A549 (cell line): ENCODE measurements at regions not wholly inside any gene's neighbourhood (a gene's known extent, or its start where the extent isn't known, plus 50 kb on each side); places are given as distances from the start of the nearest gene placed in this dataset.

Experiments used
- ATAC-seq, 2 experiments: fragments of 200-7000 bp in 1 of 2; fragments of >200 bp in 1 of 2; cut with Nextera tagmentation in 1 of 2; cut with Tn5 transposase in 1 of 2; 3 replicates each; pipeline versions ENCODE4 v1.8.0 to v1.9.1; 2018 to 2020; ENCODE audit warnings: mild to moderate bottlenecking in 1 of 2, moderate library complexity in 1 of 2
- CTCF ChIA-PET: fragments of 300-600 bp; sonication (Branson Sonifier 250); formaldehyde crosslinking; extraction: SDS; loops from one replicate; lab custom pipeline; 2021; ENCODE audit warnings: antibody characterized with exemption, inconsistent platforms; lab: Yijun Ruan, JAX
- POLR2A ChIA-PET: fragments of 350-600 bp; formaldehyde crosslinking; extraction: SDS; loops from one replicate; lab custom pipeline; 2021; ENCODE audit warnings: antibody characterized with exemption, inconsistent platforms; lab: Yijun Ruan, JAX
- DNase-seq, 2 experiments: peaks; one replicate each; pipeline versions ENCODE4 v3.0.0 to v3.0.0-alpha.2; 2011 to 2016; ENCODE audit warnings: low read depth in 1 of 2, low spot score in 1 of 2
- FAIRE-seq: peaks from 2 replicates; lab custom pipeline; 2011; peaks lifted over from hg19 to GRCh38; lab: Jason Lieb, UNC
- H3K27ac ChIP-seq, 2 experiments: fragments of >200 bp; sonication (Bioruptor Twin); formaldehyde crosslinking; 3 replicates each; pipeline ENCODE4 v1.5.1; 2016 to 2017
- H3K4me1 ChIP-seq: fragments of >200 bp; sonication (Bioruptor Twin); formaldehyde crosslinking; 3 replicates; pipeline ENCODE4 v1.6.1; 2016
- H3K4me2 ChIP-seq: fragments of >200 bp; sonication (Bioruptor Twin); formaldehyde crosslinking; 3 replicates; pipeline ENCODE4 v1.6.1; 2016
- H3K4me3 ChIP-seq: fragments of >200 bp; sonication (Bioruptor Twin); formaldehyde crosslinking; 3 replicates; pipeline ENCODE4 v1.5.1; 2016
- H3K9me3 ChIP-seq: fragments of >200 bp; sonication (Bioruptor Twin); formaldehyde crosslinking; 3 replicates; pipeline ENCODE4 v1.6.1; 2016
- CHD2 ChIP-seq: fragments of 150-350 bp; IDR thresholded peaks from 2 replicates; pipeline ENCODE4 v1.6.1; 2014; ENCODE audit warnings: low read length; ENCODE audit not compliant: partially characterized antibody
- EHMT2 ChIP-seq: fragments of 200-600 bp; sonication (generic); IDR thresholded peaks from 2 replicates; pipeline ENCODE4 v1.6.1; 2016; ENCODE audit warnings: antibody characterized with exemption, low read depth, mild to moderate bottlenecking, moderate library complexity
- ESRRA ChIP-seq: fragments of 150-350 bp; IDR thresholded peaks from 2 replicates; pipeline ENCODE4 v1.6.1; 2014; ENCODE audit warnings: mild to moderate bottlenecking, low read length, borderline replicate concordance
- HOXA7 ChIP-seq: fragments of 250-450 bp; sonication (Bioruptor Pico); IDR thresholded peaks from 2 replicates; pipeline ENCODE4 v1.5.0; 2020; ENCODE audit warnings: mild to moderate bottlenecking, moderate library complexity
- KDM1A ChIP-seq: fragments of 200-600 bp; sonication (generic); IDR thresholded peaks from 2 replicates; pipeline ENCODE4 v1.6.1; 2016; ENCODE audit warnings: low read depth, mild to moderate bottlenecking
- MAZ ChIP-seq: fragments of 150-350 bp; IDR thresholded peaks from 2 replicates; pipeline ENCODE4 v1.6.1; 2014; ENCODE audit warnings: antibody characterized with exemption, low read depth, low read length, borderline replicate concordance
- PHF8 ChIP-seq: fragments of 200-600 bp; sonication (generic); IDR thresholded peaks from 2 replicates; pipeline ENCODE4 v1.6.1; 2016; ENCODE audit warnings: low read depth, mild to moderate bottlenecking, antibody characterized with exemption, moderate library complexity, borderline replicate concordance
- POLR2AphosphoS2 ChIP-seq: conservative IDR thresholded peaks from 2 replicates; pipeline ENCODE4 v1.6.1; 2012; ENCODE audit warnings: low read length, improper control_type of control experiment, inconsistent platforms
- RAD21 ChIP-seq, 2 experiments: fragments of >200 bp in 1 of 2; sonication (Bioruptor Twin) in 1 of 2; formaldehyde crosslinking in 1 of 2; IDR thresholded peaks in 1 of 2; conservative IDR thresholded peaks in 1 of 2; 2 replicates in 1 of 2; 3 replicates in 1 of 2; pipeline ENCODE4 v1.6.1; 2012 to 2018; ENCODE audit warnings: inconsistent platforms in 1 of 2
- RNF2 ChIP-seq: fragments of 200-600 bp; sonication (generic); IDR thresholded peaks from 2 replicates; pipeline ENCODE4 v1.6.1; 2016; ENCODE audit warnings: low read depth, mild to moderate bottlenecking, antibody characterized with exemption, moderate library complexity, borderline replicate concordance
- SMC3 ChIP-seq: fragments of >200 bp; sonication (Bioruptor Twin); formaldehyde crosslinking; IDR thresholded peaks from 3 replicates; pipeline ENCODE4 v1.6.1; 2018; ENCODE audit warnings: inconsistent platforms
- WGBS: methylation state at CpG from one replicate; pipeline ENCODE4 v1.1.6; 2017; ENCODE audit errors: missing lambda C conversion rate; 5-methylcytosine and 5-hydroxymethylcytosine counted together
- TF ChIP-seq, protein P1 (sequence below): fragments of >200 bp; sonication (Bioruptor Twin); formaldehyde crosslinking; IDR thresholded peaks from 3 replicates; pipeline ENCODE4 v1.5.1; 2016
- TF ChIP-seq, protein P2 (sequence below): fragments of 200-600 bp; sonication (generic); IDR thresholded peaks from 2 replicates; pipeline ENCODE4 v1.6.1; 2016; ENCODE audit warnings: antibody characterized with exemption, mild to moderate bottlenecking, moderate library complexity
- TF ChIP-seq, protein P3 (sequence below): fragments of 150-350 bp; IDR thresholded peaks from 2 replicates; pipeline ENCODE4 v1.6.1; 2014; ENCODE audit warnings: low read depth, mild to moderate bottlenecking, low read length

DNA sequence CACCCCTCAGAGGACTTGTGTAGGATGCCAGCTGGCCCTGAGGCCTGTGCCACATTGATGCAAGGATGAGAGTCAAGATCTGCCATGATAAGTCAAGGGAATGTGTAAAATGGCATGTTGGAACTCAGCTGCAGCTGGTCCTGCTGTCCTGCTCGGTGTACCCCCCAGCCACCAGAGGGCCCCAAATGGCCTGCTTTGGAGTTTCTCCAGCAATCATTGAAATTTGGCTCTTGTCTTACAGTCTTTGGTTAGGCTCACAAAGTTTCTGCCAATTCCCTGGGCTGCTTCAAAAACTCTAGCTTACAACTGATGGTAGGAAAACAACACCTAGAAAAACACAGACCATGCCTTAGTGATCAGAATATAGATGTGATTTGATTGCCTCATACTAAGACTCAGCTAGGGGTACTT is 76.8 kb downstream of the HSD17B6 start:
- H3K9me3 ChIP-seq = no peaks in the 10 kb centered on the region
- peak; percentile 97 for TF ChIP-seq SMC3
- peak; percentile 94 to 98 for TF ChIP-seq RAD21 (conservative IDR thresholded peaks at IDR 0.05 in 1 of 2, IDR thresholded peaks at IDR 0.05 in 1 of 2)
- TF ChIP-seq, protein P1, sequence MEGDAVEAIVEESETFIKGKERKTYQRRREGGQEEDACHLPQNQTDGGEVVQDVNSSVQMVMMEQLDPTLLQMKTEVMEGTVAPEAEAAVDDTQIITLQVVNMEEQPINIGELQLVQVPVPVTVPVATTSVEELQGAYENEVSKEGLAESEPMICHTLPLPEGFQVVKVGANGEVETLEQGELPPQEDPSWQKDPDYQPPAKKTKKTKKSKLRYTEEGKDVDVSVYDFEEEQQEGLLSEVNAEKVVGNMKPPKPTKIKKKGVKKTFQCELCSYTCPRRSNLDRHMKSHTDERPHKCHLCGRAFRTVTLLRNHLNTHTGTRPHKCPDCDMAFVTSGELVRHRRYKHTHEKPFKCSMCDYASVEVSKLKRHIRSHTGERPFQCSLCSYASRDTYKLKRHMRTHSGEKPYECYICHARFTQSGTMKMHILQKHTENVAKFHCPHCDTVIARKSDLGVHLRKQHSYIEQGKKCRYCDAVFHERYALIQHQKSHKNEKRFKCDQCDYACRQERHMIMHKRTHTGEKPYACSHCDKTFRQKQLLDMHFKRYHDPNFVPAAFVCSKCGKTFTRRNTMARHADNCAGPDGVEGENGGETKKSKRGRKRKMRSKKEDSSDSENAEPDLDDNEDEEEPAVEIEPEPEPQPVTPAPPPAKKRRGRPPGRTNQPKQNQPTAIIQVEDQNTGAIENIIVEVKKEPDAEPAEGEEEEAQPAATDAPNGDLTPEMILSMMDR = peak; percentile 83
- TF ChIP-seq, protein P2, sequence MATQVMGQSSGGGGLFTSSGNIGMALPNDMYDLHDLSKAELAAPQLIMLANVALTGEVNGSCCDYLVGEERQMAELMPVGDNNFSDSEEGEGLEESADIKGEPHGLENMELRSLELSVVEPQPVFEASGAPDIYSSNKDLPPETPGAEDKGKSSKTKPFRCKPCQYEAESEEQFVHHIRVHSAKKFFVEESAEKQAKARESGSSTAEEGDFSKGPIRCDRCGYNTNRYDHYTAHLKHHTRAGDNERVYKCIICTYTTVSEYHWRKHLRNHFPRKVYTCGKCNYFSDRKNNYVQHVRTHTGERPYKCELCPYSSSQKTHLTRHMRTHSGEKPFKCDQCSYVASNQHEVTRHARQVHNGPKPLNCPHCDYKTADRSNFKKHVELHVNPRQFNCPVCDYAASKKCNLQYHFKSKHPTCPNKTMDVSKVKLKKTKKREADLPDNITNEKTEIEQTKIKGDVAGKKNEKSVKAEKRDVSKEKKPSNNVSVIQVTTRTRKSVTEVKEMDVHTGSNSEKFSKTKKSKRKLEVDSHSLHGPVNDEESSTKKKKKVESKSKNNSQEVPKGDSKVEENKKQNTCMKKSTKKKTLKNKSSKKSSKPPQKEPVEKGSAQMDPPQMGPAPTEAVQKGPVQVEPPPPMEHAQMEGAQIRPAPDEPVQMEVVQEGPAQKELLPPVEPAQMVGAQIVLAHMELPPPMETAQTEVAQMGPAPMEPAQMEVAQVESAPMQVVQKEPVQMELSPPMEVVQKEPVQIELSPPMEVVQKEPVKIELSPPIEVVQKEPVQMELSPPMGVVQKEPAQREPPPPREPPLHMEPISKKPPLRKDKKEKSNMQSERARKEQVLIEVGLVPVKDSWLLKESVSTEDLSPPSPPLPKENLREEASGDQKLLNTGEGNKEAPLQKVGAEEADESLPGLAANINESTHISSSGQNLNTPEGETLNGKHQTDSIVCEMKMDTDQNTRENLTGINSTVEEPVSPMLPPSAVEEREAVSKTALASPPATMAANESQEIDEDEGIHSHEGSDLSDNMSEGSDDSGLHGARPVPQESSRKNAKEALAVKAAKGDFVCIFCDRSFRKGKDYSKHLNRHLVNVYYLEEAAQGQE = no peak
- TF ChIP-seq, all 56 proteins: peak for 3
- Histone ChIP-seq H3K4me3 (no peak overlapping the region), H3K27ac (no peak overlapping the region; a peak in 1 of 6 replicates), H3K4me1 (peaks cover 21% of the 10 kb centered on the region; the same call in 2 of the 3 replicates), H3K4me2 (no peak overlapping the region)
- FAIRE-seq = no peak
- 0% methylated on average over 1 of the region's 1 CpG for WGBS
- POLR2A ChIA-PET = interaction anchor here (0.7 to 1.4 kb wide), 2 partner anchors 146 to 607 kb away, joined by 3 to 5 read pairs; no protein-coding TSS in a partner anchor
- CTCF ChIA-PET = interaction anchor here (0.5 to 4.3 kb wide), 42 partner anchors 9 to 220 kb away, joined by 3 to 87 read pairs (median 4); partner anchors contain the start of genes HSD17B6, MYO1A, RDH16 and SDR9C7
- peak; percentile 33 to 65 for DNase-seq
- peak; percentile 80 to 91; a peak in 5 of 6 replicates for ATAC-seq

DNA sequence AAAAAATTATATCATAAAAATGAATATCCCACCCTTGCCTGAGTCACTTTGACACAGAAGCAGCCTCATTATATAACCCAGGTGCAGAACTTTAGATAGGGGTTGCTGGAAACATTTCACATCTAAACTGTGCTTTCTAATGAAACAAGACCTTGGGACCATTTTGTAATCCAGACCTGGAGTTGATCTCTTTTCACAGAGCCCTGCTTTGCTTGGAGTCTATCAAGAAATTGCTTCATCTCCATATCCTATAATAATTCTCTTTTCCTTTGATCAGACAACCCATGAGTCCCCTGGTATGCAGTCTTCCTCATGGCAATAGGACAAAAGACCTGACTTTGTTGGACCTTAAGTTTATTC is 76.3 kb downstream of the HSD17B6 start:
- FAIRE-seq (no peak), DNase-seq (no peak), ATAC-seq (no peak)
- CTCF ChIA-PET = interaction anchor here (0.6 to 4.3 kb wide), 36 partner anchors 9 to 221 kb away, joined by 3 to 87 read pairs (median 5); partner anchors contain the start of genes HSD17B6 and RDH16
- Histone ChIP-seq H3K27ac (no peak overlapping the region), H3K9me3 (no peaks in the 10 kb centered on the region), H3K4me3 (no peak overlapping the region), H3K4me1 (peaks cover 21% of the 10 kb centered on the region; the same call in 2 of the 3 replicates), H3K4me2 (no peak overlapping the region)
- POLR2A ChIA-PET = interaction anchor here (0.7 kb wide), 1 partner anchor 606 kb away, joined by 5 read pairs; no protein-coding TSS in a partner anchor
- TF ChIP-seq CHD2 = no peak
- no peak for TF ChIP-seq EHMT2
- no peak for TF ChIP-seq PHF8
- no peak for TF ChIP-seq POLR2AphosphoS2
- TF ChIP-seq, protein P3, sequence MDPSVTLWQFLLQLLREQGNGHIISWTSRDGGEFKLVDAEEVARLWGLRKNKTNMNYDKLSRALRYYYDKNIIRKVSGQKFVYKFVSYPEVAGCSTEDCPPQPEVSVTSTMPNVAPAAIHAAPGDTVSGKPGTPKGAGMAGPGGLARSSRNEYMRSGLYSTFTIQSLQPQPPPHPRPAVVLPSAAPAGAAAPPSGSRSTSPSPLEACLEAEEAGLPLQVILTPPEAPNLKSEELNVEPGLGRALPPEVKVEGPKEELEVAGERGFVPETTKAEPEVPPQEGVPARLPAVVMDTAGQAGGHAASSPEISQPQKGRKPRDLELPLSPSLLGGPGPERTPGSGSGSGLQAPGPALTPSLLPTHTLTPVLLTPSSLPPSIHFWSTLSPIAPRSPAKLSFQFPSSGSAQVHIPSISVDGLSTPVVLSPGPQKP = no peak
- TF ChIP-seq KDM1A = no peak
- no peak for TF ChIP-seq MAZ
- TF ChIP-seq RNF2 = no peak
- TF ChIP-seq HOXA7 = no peak
- no peak for TF ChIP-seq ESRRA
